GM13977 (cell line): ENCODE measurements at regions not wholly inside any gene's neighbourhood (a gene's known extent, or its start where the extent isn't known, plus 50 kb on each side); places are given as distances from the start of the nearest gene placed in this dataset.

Experiments used
- DNase-seq: peaks from one replicate; pipeline ENCODE4 v3.0.0; 2012; ENCODE audit warnings: low spot score
- in situ Hi-C: fragments of 300-500 bp; cut with MboI; formaldehyde crosslinking; loops from one replicate; pipeline ENCODE4 v1.12.0; 2022; ENCODE audit warnings: low sequenced_read_pairs, low pct_unique_long_range_greater_than_20kb, mixed read lengths, inconsistent platforms; ENCODE audit not compliant: unreplicated experiment
- TF ChIP-seq, protein P1 (sequence below): IDR thresholded peaks from 2 replicates; pipeline ENCODE4 v1.5.1; 2012; ENCODE audit warnings: mild to moderate bottlenecking, control low read depth; ENCODE audit not compliant: insufficient read depth; ENCODE audit errors: extremely low read depth, missing control alignments

DNA sequence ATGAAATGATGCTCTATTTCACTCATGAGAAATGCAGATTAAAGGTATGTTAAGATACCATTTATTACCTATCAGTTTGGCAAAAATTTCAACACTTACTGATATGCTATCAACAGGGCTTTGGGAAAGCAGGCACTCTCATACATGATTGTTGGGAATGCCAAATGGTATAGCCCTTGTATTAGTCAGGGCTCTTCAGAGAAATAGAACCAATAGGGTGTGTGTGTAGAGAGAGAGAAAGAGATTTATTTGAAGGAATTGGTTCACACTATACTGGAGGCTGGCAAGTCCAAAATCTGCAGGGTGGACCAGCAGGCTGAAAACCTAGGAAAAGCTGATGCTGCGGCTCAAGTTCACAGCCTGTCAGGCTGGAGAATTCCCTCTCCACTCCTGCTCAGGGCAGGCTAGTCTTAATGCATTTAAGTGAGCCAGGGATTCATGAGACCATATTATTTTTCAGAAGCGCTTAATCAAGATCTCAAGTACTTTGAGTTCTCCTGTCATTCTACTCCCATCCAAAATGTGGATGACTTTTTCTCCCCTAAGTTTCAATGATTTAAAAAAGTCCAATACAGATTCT is 72.4 kb downstream of the NHLRC3 start:
- in situ Hi-C loops = no loop called here

DNA sequence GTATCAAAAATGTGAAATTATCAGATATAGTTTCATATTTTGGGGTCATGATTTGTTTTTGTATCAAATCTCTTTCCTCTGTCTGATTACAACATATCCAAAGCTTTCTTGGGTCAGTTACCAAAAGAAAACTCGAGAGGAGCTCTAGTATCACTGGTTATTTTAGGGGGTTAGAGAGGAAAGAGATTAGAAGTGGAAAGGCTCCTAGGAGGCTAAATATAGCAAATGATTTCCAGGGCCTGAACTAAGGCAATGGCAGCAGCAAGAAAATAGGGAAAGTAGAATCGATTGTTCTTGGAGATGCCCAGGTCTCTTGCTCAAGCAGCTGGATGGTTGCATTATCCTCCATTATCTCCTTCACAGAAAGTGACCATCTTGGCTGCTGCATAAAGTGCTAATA is 72.9 kb downstream of the NHLRC3 start:
- in situ Hi-C loops = no loop called here
- DNase-seq = no peak
- TF ChIP-seq, protein P1, sequence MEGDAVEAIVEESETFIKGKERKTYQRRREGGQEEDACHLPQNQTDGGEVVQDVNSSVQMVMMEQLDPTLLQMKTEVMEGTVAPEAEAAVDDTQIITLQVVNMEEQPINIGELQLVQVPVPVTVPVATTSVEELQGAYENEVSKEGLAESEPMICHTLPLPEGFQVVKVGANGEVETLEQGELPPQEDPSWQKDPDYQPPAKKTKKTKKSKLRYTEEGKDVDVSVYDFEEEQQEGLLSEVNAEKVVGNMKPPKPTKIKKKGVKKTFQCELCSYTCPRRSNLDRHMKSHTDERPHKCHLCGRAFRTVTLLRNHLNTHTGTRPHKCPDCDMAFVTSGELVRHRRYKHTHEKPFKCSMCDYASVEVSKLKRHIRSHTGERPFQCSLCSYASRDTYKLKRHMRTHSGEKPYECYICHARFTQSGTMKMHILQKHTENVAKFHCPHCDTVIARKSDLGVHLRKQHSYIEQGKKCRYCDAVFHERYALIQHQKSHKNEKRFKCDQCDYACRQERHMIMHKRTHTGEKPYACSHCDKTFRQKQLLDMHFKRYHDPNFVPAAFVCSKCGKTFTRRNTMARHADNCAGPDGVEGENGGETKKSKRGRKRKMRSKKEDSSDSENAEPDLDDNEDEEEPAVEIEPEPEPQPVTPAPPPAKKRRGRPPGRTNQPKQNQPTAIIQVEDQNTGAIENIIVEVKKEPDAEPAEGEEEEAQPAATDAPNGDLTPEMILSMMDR = no peak

More for the DNA sequence above, 72.4 kb downstream of the NHLRC3 start:
- no peak for DNase-seq
- TF ChIP-seq, protein P1 = no peak

DNA sequence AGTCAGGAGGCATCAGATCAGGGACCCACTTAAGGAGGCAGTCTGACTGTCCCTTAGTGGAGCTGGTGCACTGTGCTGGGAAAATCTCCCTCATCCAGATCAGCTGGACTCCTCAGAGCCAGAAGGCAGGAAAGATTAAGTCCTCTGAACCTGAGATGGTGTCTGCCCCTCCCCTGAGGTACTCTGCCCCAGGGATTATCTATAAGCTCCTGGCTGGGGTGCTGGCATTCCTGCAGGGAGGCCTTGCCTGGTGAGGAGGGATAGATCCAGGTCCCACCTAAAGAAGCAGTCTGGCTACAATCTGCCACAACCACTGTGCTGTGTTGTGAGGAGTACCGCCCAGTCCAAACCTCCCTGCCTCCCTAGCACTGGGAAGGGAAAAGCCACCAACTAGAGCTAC is 81.2 kb downstream of the NHLRC3 start:
- TF ChIP-seq, protein P1 = no peak
- DNase-seq = no peak
- in situ Hi-C loops = no loop called here

DNA sequence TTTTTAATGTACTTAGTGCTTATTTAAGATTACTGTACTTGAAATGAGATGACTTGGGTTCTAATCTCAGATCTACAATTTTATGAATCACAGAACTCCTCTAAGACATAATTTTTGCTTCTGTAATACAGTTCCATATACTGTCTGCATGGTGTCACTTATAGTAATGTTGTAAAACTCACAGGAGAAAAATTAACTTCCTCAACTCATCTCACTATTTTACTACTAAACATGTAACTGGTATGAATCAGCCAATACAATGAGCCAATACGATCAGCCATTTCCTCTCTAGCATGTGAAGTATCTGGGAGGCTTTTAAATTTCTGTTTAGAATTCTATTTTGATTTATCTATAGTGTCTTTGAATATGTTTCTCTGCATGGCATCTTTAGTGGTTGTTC is 85.3 kb downstream of the NHLRC3 start:
- TF ChIP-seq, protein P1 = no peak
- DNase-seq = no peak
- in situ Hi-C loops = no loop called here

DNA sequence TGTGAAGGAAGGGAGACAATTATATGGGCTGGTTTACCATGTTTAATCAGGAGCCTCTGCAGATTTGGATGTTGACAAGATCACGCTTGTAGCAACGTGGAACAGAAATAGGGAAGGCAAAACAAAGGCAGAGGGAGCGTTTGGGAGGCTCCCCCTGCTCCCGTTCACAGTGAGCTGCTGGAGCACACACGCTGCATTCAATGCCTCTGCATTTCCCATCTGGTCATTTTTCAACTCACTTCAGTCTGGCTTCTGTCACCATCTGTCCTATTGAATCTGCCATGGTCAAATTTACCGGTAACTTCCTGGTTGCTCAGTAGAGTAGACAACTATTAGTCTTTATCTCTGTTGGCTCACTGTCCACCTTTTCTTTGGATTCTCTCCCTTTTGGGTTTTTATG is 91.0 kb downstream of the NHLRC3 start:
- TF ChIP-seq, protein P1 = no peak
- in situ Hi-C loops = loop anchor here (25.0 kb wide), 1 partner anchor 483 kb away; the partner anchor contains the start of gene LHFPL6
- no peak for DNase-seq

DNA sequence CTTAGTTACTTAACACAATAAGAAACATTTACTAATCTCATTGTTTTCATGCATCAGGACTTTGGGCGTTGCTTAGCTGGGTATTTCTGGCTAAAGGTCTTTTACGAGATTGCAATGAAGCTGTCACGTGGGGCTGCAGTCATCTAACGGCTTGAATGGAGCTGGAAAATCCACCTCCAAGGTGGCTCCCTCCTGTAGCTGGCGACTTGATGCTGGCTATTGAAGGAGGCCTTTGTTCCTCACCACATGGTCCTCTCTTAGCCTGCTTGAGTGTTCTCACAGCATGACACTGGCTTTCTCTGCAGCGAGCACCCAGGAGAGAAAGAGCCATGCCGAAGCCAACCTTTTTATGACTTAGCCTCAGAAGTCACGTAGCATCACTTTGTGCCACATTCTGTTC is 92.0 kb downstream of the NHLRC3 start:
- TF ChIP-seq, protein P1 = no peak
- no peak for DNase-seq
- in situ Hi-C loops = loop anchor here (25.0 kb wide), 1 partner anchor 482 kb away; the partner anchor contains the start of gene LHFPL6
